PC-3 (cell line): ENCODE measurements at regions not wholly inside any gene's neighbourhood (a gene's known extent, or its start where the extent isn't known, plus 50 kb on each side); places are given as distances from the start of the nearest gene placed in this dataset.
A peak's percentile ranks its signal among the peaks of the same experiment; 100 is the strongest.

Experiments used
- ATAC-seq: fragments of 200-7000 bp; cut with Tn5 transposase; 2 replicates; pipeline ENCODE4 v1.9.1; 2020; ENCODE audit warnings: mild to moderate bottlenecking, moderate library complexity
- BruUV-seq: library from RNA; stranded (reverse); fragments of 400-500 nt; replicated peaks from 2 replicates; lab custom pipeline; 2021; lab: Mats Ljungman, UMichigan
- CTCF ChIA-PET: fragments of 300-600 bp; sonication (Branson Sonifier 250); formaldehyde crosslinking; loops from one replicate; lab custom pipeline; 2022; ENCODE audit warnings: antibody characterized with exemption; lab: Charles Lee
- POLR2A ChIA-PET: fragments of 300-600 bp; sonication (Branson Sonifier 250); formaldehyde crosslinking; loops from one replicate; lab custom pipeline; 2022; ENCODE audit warnings: antibody characterized with exemption; ENCODE audit not compliant: unreplicated experiment; lab: Charles Lee
- DNase-seq: peaks from one replicate; pipeline ENCODE4 v3.0.0-alpha.2; 2015
- H2AFZ ChIP-seq: fragments of 300-600 bp; sonication (generic); 2 replicates; pipeline ENCODE4 v1.6.0; 2016; ENCODE audit warnings: antibody characterized with exemption, low read length
- H3F3A ChIP-seq: fragments of 300-600 bp; sonication (generic); one replicate; pipeline ENCODE4 v1.6.0; 2017; ENCODE audit warnings: antibody characterized with exemption, low read length, control low read depth, mild to moderate bottlenecking; ENCODE audit not compliant: unreplicated experiment
- H3K27ac ChIP-seq: fragments of 300-600 bp; sonication (generic); 2 replicates; pipeline ENCODE4 v1.5.1; 2016; ENCODE audit warnings: mild to moderate bottlenecking, low read length
- H3K27me3 ChIP-seq: fragments of 300-600 bp; sonication (generic); 2 replicates; pipeline ENCODE4 v1.6.1; 2016; ENCODE audit warnings: low read length, mixed read lengths
- H3K36me3 ChIP-seq: fragments of 300-600 bp; sonication (generic); 2 replicates; pipeline ENCODE4 v1.6.1; 2016; ENCODE audit warnings: low read depth, mixed run types, low read length, mixed read lengths
- H3K4me1 ChIP-seq: fragments of 300-600 bp; sonication (generic); 2 replicates; pipeline ENCODE4 v1.5.1; 2016; ENCODE audit warnings: low read length; ENCODE audit not compliant: insufficient read depth
- H3K4me2 ChIP-seq: fragments of 300-600 bp; sonication (generic); 2 replicates; pipeline ENCODE4 v1.6.0; 2016; ENCODE audit warnings: low read length
- H3K4me3 ChIP-seq: fragments of 300-600 bp; sonication (generic); 2 replicates; pipeline ENCODE4 v1.5.1; 2016; ENCODE audit warnings: mild to moderate bottlenecking, low read length, mixed read lengths
- H3K79me2 ChIP-seq: fragments of 300-600 bp; sonication (generic); 2 replicates; pipeline ENCODE4 v1.6.1; 2017; ENCODE audit warnings: low read length, mixed read lengths
- H3K9ac ChIP-seq: fragments of 300-600 bp; sonication (generic); 2 replicates; pipeline ENCODE4 v1.6.0; 2016; ENCODE audit warnings: mild to moderate bottlenecking, low read length
- H3K9me2 ChIP-seq: fragments of 300-600 bp; sonication (generic); replicated peaks from 2 replicates; pipeline ENCODE4 v1.6.1; 2016; ENCODE audit warnings: mixed run types, low read length, mixed read lengths
- H3K9me3 ChIP-seq: fragments of 300-600 bp; sonication (generic); 2 replicates; pipeline ENCODE4 v1.6.1; 2016; ENCODE audit warnings: low read length, mixed read lengths
- H4K20me1 ChIP-seq: fragments of 300-600 bp; sonication (generic); 2 replicates; pipeline ENCODE4 v1.6.1; 2016; ENCODE audit warnings: low read length, mixed read lengths
- EZH2 ChIP-seq: fragments of 300-600 bp; sonication (generic); IDR thresholded peaks from one replicate; pipeline ENCODE4 v1.6.1; 2017; ENCODE audit warnings: antibody characterized with exemption, mild to moderate bottlenecking, low read length; ENCODE audit not compliant: unreplicated experiment
- EZH2phosphoT487 ChIP-seq: fragments of 300-600 bp; sonication (generic); IDR thresholded peaks from 2 replicates; pipeline ENCODE4 v1.6.1; 2018; ENCODE audit warnings: mild to moderate bottlenecking, antibody characterized with exemption, low read length, borderline replicate concordance
- intact Hi-C: fragments of 100-400 bp; cut with micrococcal nuclease; formaldehyde crosslinking; loops from 2 replicates; pipeline ENCODE4 v1.9.0; 2023
- TF ChIP-seq, protein P1 (sequence below): fragments of 300-600 bp; sonication (generic); conservative IDR thresholded peaks from 2 replicates; pipeline ENCODE4 v1.5.1; 2017; ENCODE audit warnings: antibody characterized with exemption, low read depth, mild to moderate bottlenecking, low read length

DNA sequence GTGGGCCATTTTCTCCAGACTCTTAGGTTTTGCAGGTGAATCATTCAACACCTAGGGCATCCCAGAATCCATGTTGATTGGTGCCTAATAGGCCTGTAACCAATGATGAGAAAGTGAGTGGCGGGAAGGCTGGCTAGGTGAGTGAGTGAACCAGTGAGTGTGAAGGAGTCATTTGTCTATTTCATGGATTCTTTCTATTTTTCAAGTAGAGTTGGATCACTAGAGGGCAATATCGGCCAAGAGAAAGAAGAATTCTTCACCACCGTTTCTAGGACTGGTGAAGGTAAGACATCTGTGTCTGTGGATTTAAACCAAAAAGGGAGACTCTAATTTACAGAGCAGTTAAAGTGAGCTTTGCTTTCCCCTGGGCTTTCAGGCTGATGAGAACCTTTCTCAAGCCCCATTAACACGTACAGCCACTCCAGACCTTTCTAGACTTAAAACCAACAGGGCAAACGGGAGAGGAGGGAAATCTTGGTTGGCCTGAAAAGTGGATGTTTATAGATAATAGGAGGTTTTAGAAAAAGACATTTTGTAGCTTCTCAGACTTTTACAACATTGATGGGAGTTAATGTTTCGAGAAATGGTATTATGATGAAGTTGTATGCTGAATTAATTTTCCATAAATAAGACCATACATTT, 114.3 kb upstream of the IL12B start:
- intact Hi-C loops = loop anchor here (1.0 to 5.0 kb wide), 9 partner anchors 73 to 543 kb away; partner anchors contain the start of genes ADRA1B and IL12B
- no peaks in the 10 kb centered on the region for H3K9me3 ChIP-seq
- H3K27ac ChIP-seq = no peak overlapping the region
- no peak overlapping the region for H3K4me3 ChIP-seq
- H3K9ac ChIP-seq = no peak overlapping the region
- H3K27me3 ChIP-seq = no peaks in the 10 kb centered on the region
- H3K4me2 ChIP-seq = no peak overlapping the region
- no peaks in the 10 kb centered on the region for H3K9me2 ChIP-seq
- DNase-seq (peak; percentile 78), ATAC-seq (peak; percentile 76)
- TF ChIP-seq, protein P1, sequence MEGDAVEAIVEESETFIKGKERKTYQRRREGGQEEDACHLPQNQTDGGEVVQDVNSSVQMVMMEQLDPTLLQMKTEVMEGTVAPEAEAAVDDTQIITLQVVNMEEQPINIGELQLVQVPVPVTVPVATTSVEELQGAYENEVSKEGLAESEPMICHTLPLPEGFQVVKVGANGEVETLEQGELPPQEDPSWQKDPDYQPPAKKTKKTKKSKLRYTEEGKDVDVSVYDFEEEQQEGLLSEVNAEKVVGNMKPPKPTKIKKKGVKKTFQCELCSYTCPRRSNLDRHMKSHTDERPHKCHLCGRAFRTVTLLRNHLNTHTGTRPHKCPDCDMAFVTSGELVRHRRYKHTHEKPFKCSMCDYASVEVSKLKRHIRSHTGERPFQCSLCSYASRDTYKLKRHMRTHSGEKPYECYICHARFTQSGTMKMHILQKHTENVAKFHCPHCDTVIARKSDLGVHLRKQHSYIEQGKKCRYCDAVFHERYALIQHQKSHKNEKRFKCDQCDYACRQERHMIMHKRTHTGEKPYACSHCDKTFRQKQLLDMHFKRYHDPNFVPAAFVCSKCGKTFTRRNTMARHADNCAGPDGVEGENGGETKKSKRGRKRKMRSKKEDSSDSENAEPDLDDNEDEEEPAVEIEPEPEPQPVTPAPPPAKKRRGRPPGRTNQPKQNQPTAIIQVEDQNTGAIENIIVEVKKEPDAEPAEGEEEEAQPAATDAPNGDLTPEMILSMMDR = peak; percentile 68
- no peak for TF ChIP-seq EZH2phosphoT487
- TF ChIP-seq EZH2 = no peak
- peaks cover 5% of the 10 kb centered on the region for H3K4me1 ChIP-seq
- no peaks in the 10 kb centered on the region for H3K79me2 ChIP-seq
- ChIA-PET CTCF (interaction anchor here (1.0 kb wide), 1 partner anchor 542 kb away, joined by 4 read pairs; no protein-coding TSS in a partner anchor), POLR2A (no interaction called here)
- H3K36me3 ChIP-seq = no peaks in the 10 kb centered on the region
- no peaks in the 10 kb centered on the region for H3F3A ChIP-seq
- no peak overlapping the region for H2AFZ ChIP-seq
- BruUV-seq = no TSS peak
- no peaks in the 10 kb centered on the region for H4K20me1 ChIP-seq

DNA sequence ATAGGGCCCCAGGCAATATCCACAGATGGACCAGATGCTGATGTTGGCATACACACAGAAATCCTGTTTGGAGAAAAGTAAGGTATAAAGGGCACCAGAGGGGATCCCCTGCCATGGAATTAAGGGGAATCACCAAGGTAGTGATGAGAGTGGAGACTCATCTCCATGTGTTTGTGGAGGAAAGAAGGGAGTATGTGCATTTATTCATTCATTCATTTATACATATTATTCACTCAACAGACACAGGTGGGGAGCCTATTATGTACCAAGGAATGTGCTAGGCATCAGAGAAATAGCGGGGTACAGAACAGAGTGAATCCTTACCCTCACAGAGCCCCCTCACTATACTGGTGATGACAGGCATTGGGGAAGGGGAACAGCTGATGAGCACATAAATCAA, 116.8 kb upstream of the IL12B start:
- Histone ChIP-seq H3K9me2 (no peaks in the 10 kb centered on the region), H3F3A (no peaks in the 10 kb centered on the region), H3K4me2 (no peak overlapping the region), H4K20me1 (no peaks in the 10 kb centered on the region), H3K27ac (no peak overlapping the region), H3K79me2 (no peaks in the 10 kb centered on the region), H3K27me3 (no peaks in the 10 kb centered on the region), H3K4me1 (peaks cover 29% of the 10 kb centered on the region), H3K4me3 (no peak overlapping the region), H3K9me3 (no peaks in the 10 kb centered on the region), H3K9ac (no peak overlapping the region), H3K36me3 (no peaks in the 10 kb centered on the region), H2AFZ (no peak overlapping the region)
- no peak for ATAC-seq
- CTCF ChIA-PET = no interaction called here
- POLR2A ChIA-PET = no interaction called here
- BruUV-seq = no TSS peak
- no peak for DNase-seq
- intact Hi-C loops = no loop called here
- no peak for TF ChIP-seq EZH2
- no peak for TF ChIP-seq EZH2phosphoT487
- TF ChIP-seq, protein P1 = no peak

DNA sequence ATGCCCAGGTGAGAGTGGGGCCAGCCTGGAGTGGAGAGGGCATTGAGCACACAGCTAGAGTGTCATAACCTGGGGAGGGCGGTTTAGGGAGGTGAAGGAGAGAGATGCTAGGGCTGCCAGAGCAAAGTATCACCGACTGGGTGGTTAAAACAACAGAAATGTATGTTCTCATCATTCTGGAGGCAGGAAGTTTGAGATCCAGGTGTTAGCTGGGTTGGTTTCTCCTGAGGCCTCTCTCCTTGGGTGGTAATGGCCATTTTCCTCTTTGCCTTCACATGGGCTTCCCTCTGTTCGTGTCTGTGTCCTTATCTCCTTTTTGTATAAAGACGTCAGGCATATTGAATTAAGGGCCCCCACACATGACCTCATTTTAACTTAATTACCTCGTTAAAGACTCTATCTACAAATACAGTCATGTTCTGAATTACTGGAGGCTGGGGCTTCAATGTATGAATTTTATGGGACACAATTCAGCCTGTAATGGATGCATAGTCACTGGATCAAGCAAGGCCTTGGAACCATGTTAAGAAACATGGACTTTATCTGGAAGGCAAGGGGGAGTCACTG, 118.6 kb upstream of the IL12B start:
- Histone ChIP-seq H3K4me2 (no peak overlapping the region), H3K4me3 (no peak overlapping the region), H3F3A (no peaks in the 10 kb centered on the region), H3K9me2 (no peaks in the 10 kb centered on the region), H3K27me3 (no peaks in the 10 kb centered on the region), H3K27ac (no peak overlapping the region), H3K9ac (no peak overlapping the region), H4K20me1 (no peaks in the 10 kb centered on the region), H3K79me2 (no peaks in the 10 kb centered on the region), H2AFZ (no peak overlapping the region), H3K4me1 (peaks cover 29% of the 10 kb centered on the region), H3K36me3 (no peaks in the 10 kb centered on the region), H3K9me3 (no peaks in the 10 kb centered on the region)
- POLR2A ChIA-PET = no interaction called here
- CTCF ChIA-PET = no interaction called here
- no peak for TF ChIP-seq EZH2
- TF ChIP-seq, protein P1 = no peak
- no peak for TF ChIP-seq EZH2phosphoT487
- BruUV-seq = no TSS peak
- ATAC-seq (no peak), DNase-seq (no peak)
- intact Hi-C loops = no loop called here
